H1 (cell line): ENCODE measurements at regions not wholly inside any gene's neighbourhood (a gene's known extent, or its start where the extent isn't known, plus 50 kb on each side); places are given as distances from the start of the nearest gene placed in this dataset.

Source experiments
- BACH1 ChIP-seq: IDR thresholded peaks from 2 replicates; pipeline ENCODE4 v1.6.1; 2012; ENCODE audit warnings: low read length, improper control_type of control experiment
- BRCA1 ChIP-seq: IDR thresholded peaks from 2 replicates; pipeline ENCODE4 v1.6.1; 2012; ENCODE audit warnings: low read depth, low read length, improper control_type of control experiment
- EP300 ChIP-seq, 2 experiments: IDR thresholded peaks; 1 replicate in 1 of 2; 2 replicates in 1 of 2; pipeline ENCODE4 v1.6.1; 2011 to 2012; ENCODE audit warnings: low read depth in 2 of 2, low read length in 2 of 2, mild to moderate bottlenecking in 2 of 2, borderline replicate concordance in 1 of 2, inconsistent platforms in 1 of 2, moderate library complexity in 1 of 2
- MAFK ChIP-seq: IDR thresholded peaks from 2 replicates; pipeline ENCODE4 v1.6.1; 2012; ENCODE audit warnings: low read depth, mild to moderate bottlenecking, improper control_type of control experiment, low read length
- POLR2AphosphoS5 ChIP-seq: IDR thresholded peaks from 2 replicates; pipeline ENCODE4 v1.6.1; 2011; ENCODE audit warnings: low read depth, low read length
- RNF2 ChIP-seq: fragments of 200-900, 300-1000 bp; sonication (generic); IDR thresholded peaks from 2 replicates; pipeline ENCODE4 v1.7.1; 2016; ENCODE audit warnings: borderline replicate concordance, low read depth, mild to moderate bottlenecking, antibody characterized with exemption, low read length; ENCODE audit not compliant: poor library complexity, severe bottlenecking; ENCODE audit errors: missing control alignments

DNA sequence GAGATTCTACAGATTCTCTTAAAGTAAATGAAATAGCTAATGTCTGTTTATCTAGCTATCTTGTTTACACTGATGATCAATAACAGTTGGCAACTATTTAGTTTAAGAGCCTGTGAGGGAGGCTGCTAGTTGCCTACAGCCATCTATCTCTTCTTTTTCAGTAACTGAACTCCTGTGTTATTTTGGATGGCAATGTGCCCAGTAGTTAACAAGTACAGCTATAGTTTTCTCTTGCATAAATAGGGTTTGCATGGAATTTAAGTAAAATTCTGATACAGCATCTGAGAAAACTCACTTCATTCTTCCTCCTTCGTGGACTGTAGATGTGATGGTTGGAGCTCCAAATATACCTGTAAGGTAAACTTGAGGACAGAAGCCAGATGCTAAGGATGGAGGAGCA is 219.5 kb upstream of the POT1 start (continued):
- TF ChIP-seq EP300 (IDR thresholded peaks at IDR 0.05; ENCODE audit: borderline replicate concordance in 1 of 2, low read depth in 2 of 2, low read length in 2 of 2) = no peak
- no peak for TF ChIP-seq BRCA1
- TF ChIP-seq RNF2 = no peak
- no peak for TF ChIP-seq BACH1
- no peak for TF ChIP-seq POLR2AphosphoS5
- TF ChIP-seq MAFK = no peak
